ENCODE measurements at regions not wholly inside any gene's neighbourhood (a gene's known extent, or its start where the extent isn't known, plus 50 kb on each side); places are given as distances from the start of the nearest gene placed in this dataset.

GRCh38 chr5:89728134-89728533 lies 681.4 kb downstream of the CETN3 start:
- Histone ChIP-seq H3K4me1 (peaks cover 0 to 17% (median 0%) of the 10 kb centered on the region in 3 donors), H3K27me3 (no peaks in the 10 kb centered on the region), H3K4me3 (no peak overlapping the region), H3K36me3 (no peaks in the 10 kb centered on the region), H3K27ac (no peak overlapping the region), H3K9me3 (no peaks in the 10 kb centered on the region)
- TF ChIP-seq CTCF (IDR thresholded peaks at IDR 0.05) (no peak), POLR2A (IDR thresholded peaks at IDR 0.05) (no peak)
- no peak for DNase-seq
- intact Hi-C loops (cut with DNase I), result no loop called here
- WGBS, 2 donors, result 77 to 82% methylated on average over 2 of the region's 2 CpGs

- H3K27ac ChIP-seq, result no peak overlapping the region
- intact Hi-C loops (cut with DNase I), result no loop called here
- DNase-seq, result no peak
- no peaks in the 10 kb centered on the region for H3K36me3 ChIP-seq
- peaks cover 0 to 14% (median 0%) of the 10 kb centered on the region in 3 donors for H3K4me1 ChIP-seq
- no peaks in the 10 kb centered on the region for H3K9me3 ChIP-seq
- 87 to 89% methylated on average over 7 of the region's 7 CpGs for WGBS, 2 donors
- no peak overlapping the region for H3K4me3 ChIP-seq
- TF ChIP-seq POLR2A (IDR thresholded peaks at IDR 0.05) (no peak), CTCF (IDR thresholded peaks at IDR 0.05) (no peak)
- no peaks in the 10 kb centered on the region for H3K27me3 ChIP-seq
Observed at GRCh38 chr5:89724379-89725095, 685.0 kb downstream of the CETN3 start.

DNA sequence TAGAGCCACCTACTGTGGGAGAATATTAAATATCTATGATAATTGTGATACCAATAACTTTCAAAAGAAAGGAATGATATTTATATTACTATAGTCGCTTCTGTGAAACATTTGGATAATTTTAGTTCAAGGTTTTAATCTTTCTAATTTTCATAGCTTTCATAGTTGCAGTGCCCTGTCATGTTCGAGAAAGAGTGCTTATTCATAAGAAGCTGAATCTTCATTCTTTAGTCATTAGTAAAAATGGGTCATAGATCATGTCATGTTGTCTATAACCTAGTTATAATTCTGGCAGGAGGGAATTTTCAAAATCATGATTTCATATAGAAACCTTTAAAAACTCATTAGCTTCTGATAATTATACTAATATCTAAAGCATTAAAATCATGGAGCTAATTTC lies 685.6 kb downstream of the CETN3 start:
- H3K9me3 ChIP-seq, result no peaks in the 10 kb centered on the region
- intact Hi-C loops (cut with DNase I), result no loop called here
- 36 to 46% methylated on average over 2 of the region's 2 CpGs for WGBS, 2 donors
- TF ChIP-seq CTCF (IDR thresholded peaks at IDR 0.05) (no peak), POLR2A (IDR thresholded peaks at IDR 0.05) (no peak)
- peaks cover 0 to 8% (median 0%) of the 10 kb centered on the region in 3 donors for H3K4me1 ChIP-seq
- no peaks in the 10 kb centered on the region for H3K27me3 ChIP-seq
- no peaks in the 10 kb centered on the region for H3K36me3 ChIP-seq
- no peak overlapping the region for H3K4me3 ChIP-seq
- no peak for DNase-seq
- H3K27ac ChIP-seq, result no peak overlapping the region

- DNase-seq, result no peak
- H3K4me3 ChIP-seq, result no peak overlapping the region
- H3K9me3 ChIP-seq, result no peaks in the 10 kb centered on the region
- intact Hi-C loops (cut with DNase I), result no loop called here
- TF ChIP-seq CTCF (IDR thresholded peaks at IDR 0.05) (no peak), POLR2A (IDR thresholded peaks at IDR 0.05) (no peak)
- H3K27ac ChIP-seq, result no peak overlapping the region
- WGBS, 2 donors, result 69 to 78% methylated on average over 4 of the region's 4 CpGs
- no peaks in the 10 kb centered on the region for H3K36me3 ChIP-seq
- H3K27me3 ChIP-seq, result no peaks in the 10 kb centered on the region
- no peaks in the 10 kb centered on the region for H3K4me1 ChIP-seq
Observed at GRCh38 chr5:89722538-89722937, 687.0 kb downstream of the CETN3 start.

DNA sequence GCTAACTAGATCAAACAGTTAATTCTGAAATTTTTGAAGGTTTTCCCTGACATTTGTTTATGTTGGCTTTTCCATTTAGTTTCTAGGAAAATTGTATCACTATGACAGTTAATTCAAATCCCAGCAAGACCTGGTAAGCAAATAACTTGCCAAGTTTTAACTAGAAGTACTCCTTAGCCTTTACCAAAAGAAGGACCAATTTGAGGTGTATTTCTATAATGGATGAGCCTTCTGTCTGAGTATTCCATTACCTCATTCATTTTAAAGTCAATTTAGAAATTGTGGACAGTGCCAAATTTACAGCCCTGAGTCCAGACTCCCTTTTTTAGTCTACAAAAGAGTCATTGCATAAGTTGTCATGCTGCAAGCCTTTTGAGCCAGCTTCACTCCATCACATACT lies 687.6 kb downstream of the CETN3 start:
- no peak overlapping the region for H3K27ac ChIP-seq
- no peaks in the 10 kb centered on the region for H3K27me3 ChIP-seq
- DNase-seq, result no peak
- no peaks in the 10 kb centered on the region for H3K36me3 ChIP-seq
- no peaks in the 10 kb centered on the region for H3K4me1 ChIP-seq
- H3K4me3 ChIP-seq, result no peak overlapping the region
- no peaks in the 10 kb centered on the region for H3K9me3 ChIP-seq
- intact Hi-C loops (cut with DNase I), result no loop called here
- TF ChIP-seq POLR2A (IDR thresholded peaks at IDR 0.05), result no peak
- TF ChIP-seq CTCF (IDR thresholded peaks at IDR 0.05), result no peak
